ENCODE measurements at regions not wholly inside any gene's neighbourhood (a gene's known extent, or its start where the extent isn't known, plus 50 kb on each side); places are given as distances from the start of the nearest gene placed in this dataset.

DNA sequence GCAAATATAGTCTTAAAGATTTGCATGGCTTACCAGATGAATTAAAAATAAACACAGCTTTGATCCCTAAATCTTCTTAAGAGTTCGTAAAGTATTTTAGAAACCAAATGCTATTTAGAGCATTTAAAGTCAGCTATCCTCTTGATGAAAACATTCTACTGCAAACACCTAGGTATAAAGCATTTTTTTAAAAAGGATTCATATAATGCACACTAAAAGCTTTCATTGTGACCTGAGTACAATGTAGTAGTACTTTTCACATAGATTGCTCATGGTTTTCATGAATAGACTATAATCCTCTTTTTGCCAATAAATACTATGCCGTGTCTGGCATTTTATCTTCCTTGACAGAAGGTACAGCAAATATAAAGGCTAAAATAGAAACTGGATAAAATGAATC lies 805.1 kb upstream of the INTU start:
- TF ChIP-seq, protein P1, sequence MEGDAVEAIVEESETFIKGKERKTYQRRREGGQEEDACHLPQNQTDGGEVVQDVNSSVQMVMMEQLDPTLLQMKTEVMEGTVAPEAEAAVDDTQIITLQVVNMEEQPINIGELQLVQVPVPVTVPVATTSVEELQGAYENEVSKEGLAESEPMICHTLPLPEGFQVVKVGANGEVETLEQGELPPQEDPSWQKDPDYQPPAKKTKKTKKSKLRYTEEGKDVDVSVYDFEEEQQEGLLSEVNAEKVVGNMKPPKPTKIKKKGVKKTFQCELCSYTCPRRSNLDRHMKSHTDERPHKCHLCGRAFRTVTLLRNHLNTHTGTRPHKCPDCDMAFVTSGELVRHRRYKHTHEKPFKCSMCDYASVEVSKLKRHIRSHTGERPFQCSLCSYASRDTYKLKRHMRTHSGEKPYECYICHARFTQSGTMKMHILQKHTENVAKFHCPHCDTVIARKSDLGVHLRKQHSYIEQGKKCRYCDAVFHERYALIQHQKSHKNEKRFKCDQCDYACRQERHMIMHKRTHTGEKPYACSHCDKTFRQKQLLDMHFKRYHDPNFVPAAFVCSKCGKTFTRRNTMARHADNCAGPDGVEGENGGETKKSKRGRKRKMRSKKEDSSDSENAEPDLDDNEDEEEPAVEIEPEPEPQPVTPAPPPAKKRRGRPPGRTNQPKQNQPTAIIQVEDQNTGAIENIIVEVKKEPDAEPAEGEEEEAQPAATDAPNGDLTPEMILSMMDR (IDR thresholded peaks at IDR 0.05; ENCODE audit: insufficient read depth, low read length), result no peak
- TF ChIP-seq, protein P2, sequence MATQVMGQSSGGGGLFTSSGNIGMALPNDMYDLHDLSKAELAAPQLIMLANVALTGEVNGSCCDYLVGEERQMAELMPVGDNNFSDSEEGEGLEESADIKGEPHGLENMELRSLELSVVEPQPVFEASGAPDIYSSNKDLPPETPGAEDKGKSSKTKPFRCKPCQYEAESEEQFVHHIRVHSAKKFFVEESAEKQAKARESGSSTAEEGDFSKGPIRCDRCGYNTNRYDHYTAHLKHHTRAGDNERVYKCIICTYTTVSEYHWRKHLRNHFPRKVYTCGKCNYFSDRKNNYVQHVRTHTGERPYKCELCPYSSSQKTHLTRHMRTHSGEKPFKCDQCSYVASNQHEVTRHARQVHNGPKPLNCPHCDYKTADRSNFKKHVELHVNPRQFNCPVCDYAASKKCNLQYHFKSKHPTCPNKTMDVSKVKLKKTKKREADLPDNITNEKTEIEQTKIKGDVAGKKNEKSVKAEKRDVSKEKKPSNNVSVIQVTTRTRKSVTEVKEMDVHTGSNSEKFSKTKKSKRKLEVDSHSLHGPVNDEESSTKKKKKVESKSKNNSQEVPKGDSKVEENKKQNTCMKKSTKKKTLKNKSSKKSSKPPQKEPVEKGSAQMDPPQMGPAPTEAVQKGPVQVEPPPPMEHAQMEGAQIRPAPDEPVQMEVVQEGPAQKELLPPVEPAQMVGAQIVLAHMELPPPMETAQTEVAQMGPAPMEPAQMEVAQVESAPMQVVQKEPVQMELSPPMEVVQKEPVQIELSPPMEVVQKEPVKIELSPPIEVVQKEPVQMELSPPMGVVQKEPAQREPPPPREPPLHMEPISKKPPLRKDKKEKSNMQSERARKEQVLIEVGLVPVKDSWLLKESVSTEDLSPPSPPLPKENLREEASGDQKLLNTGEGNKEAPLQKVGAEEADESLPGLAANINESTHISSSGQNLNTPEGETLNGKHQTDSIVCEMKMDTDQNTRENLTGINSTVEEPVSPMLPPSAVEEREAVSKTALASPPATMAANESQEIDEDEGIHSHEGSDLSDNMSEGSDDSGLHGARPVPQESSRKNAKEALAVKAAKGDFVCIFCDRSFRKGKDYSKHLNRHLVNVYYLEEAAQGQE (IDR thresholded peaks at IDR 0.05; ENCODE audit: insufficient replicate concordance, low read depth), result no peak
- TF ChIP-seq SPI1 (IDR thresholded peaks at IDR 0.05; ENCODE audit: borderline replicate concordance, low read depth), result no peak
- TF ChIP-seq POLR2AphosphoS5 (IDR thresholded peaks at IDR 0.05; ENCODE audit: low read depth), result no peak
- no peak for TF ChIP-seq GABPA (IDR thresholded peaks at IDR 0.05; ENCODE audit: low read depth)

Measured in HL-60 (cell line).